ENCODE measurements at regions not wholly inside any gene's neighbourhood (a gene's known extent, or its start where the extent isn't known, plus 50 kb on each side); places are given as distances from the start of the nearest gene placed in this dataset.

DNA sequence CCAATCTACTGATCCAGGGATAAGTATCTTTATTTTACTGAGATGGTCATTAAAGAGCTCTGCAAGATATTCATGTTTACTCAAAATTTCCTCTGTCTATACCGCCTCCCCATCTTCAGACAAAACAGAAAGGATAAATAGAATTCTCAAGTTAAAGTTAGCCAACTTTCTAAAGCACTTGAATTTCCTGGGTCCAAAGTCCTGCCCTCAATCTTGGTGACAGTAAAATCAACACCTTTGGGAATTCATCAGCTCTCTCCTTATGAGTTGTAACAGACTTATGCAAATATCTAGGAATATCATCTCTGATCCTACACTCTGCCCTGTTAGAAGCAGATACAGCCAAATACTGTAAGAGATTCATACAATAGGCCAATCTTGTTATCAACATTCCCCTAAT, 122.5 kb upstream of the HAAO start:
- TF ChIP-seq, protein P1, sequence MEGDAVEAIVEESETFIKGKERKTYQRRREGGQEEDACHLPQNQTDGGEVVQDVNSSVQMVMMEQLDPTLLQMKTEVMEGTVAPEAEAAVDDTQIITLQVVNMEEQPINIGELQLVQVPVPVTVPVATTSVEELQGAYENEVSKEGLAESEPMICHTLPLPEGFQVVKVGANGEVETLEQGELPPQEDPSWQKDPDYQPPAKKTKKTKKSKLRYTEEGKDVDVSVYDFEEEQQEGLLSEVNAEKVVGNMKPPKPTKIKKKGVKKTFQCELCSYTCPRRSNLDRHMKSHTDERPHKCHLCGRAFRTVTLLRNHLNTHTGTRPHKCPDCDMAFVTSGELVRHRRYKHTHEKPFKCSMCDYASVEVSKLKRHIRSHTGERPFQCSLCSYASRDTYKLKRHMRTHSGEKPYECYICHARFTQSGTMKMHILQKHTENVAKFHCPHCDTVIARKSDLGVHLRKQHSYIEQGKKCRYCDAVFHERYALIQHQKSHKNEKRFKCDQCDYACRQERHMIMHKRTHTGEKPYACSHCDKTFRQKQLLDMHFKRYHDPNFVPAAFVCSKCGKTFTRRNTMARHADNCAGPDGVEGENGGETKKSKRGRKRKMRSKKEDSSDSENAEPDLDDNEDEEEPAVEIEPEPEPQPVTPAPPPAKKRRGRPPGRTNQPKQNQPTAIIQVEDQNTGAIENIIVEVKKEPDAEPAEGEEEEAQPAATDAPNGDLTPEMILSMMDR (IDR thresholded peaks at IDR 0.05; ENCODE audit: borderline replicate concordance, insufficient read depth, low read depth, low read length): no peak
- H3K4me3 ChIP-seq (ENCODE audit: low read depth, low read length): no peak overlapping the region

DNA sequence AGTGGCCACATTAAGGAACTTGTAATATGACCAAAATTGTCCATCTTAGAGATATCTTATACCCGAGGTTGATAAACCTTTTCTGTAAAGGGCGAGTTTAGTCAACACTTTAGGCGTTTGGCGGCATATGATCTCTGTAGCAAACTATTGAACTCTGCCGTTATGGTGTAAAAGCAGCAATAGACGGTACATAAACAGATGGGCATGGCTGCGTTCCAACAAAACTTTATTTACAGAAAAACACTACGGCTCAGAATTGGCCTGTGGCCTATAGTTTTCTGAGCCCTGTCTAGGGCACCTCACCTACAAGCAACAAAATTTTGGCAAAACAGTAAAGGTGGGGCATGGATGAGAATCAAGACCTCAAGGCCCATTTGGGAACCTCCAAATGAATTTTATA, 121.9 kb upstream of the HAAO start:
- H3K4me3 ChIP-seq (ENCODE audit: low read depth, low read length): no peak overlapping the region
- TF ChIP-seq, protein P1 (IDR thresholded peaks at IDR 0.05; ENCODE audit: borderline replicate concordance, insufficient read depth, low read depth, low read length): no peak

DNA sequence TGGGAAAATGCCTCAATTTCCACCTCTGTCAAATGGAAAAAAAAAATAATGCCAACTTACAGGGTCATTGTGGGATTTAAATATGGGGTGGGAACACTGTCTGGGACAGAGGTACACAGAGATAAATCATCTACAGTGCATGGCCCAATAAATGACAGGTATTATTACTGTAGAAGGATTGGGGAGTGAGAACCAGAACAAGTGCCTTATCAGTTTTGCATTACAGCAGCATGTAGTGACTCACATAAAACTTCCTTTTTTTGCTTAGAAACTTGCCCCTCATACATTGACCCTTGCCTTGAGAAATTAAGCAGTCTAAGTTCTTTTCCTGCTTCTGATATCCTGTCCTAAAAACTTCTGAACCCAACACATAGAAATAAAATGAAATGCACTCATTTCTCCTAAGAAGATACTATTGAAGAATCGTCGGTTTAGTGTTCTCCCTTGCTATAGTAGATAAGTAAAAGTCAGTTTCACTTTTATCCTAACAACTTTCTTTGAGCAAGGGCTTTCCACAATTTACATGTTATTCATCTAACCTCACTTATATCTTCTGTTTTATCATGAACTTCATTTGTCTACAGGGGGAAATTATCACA, 121.0 kb upstream of the HAAO start:
- H3K4me3 ChIP-seq (ENCODE audit: low read depth, low read length): no peak overlapping the region
- TF ChIP-seq, protein P1 (IDR thresholded peaks at IDR 0.05; ENCODE audit: borderline replicate concordance, insufficient read depth, low read depth, low read length): no peak

DNA sequence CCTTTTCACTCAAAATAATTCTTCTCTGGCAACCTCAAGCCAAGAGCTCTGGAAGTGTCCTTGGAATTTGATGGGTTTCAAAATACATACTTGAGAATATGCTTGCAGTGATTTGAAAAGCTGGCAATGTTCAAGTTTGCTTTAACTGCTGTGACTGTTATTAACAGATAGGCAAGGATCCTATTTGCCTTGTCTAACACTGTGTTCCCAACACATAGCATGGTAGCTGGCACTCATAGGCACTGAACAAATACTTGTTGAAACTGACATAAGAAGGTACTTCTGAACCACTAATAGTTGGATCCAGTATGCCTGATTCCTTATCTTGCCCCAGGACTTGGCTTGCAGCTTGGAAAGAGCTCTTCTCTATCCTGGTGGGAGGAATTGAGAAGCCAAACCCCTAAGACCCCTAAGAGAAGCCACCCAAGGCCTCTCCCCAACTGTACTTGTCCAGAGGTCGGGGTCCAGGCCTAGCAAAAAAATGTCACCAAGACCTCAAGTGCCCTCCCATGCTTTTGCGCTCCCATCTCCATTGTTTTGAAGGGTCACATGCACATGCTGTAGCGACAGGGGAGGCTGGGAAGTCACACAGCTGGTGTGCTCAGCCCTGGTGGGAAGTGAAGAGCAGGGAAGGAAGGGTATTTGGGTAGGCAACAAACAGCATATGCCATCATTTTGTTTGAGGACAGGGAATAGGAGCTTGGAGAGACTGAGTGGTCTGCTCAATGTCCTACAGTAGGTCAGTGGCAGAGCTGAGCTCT, 118.4 kb upstream of the HAAO start:
- TF ChIP-seq, protein P1 (IDR thresholded peaks at IDR 0.05; ENCODE audit: borderline replicate concordance, insufficient read depth, low read depth, low read length): no peak
- no peak overlapping the region for H3K4me3 ChIP-seq (ENCODE audit: low read depth, low read length)

DNA sequence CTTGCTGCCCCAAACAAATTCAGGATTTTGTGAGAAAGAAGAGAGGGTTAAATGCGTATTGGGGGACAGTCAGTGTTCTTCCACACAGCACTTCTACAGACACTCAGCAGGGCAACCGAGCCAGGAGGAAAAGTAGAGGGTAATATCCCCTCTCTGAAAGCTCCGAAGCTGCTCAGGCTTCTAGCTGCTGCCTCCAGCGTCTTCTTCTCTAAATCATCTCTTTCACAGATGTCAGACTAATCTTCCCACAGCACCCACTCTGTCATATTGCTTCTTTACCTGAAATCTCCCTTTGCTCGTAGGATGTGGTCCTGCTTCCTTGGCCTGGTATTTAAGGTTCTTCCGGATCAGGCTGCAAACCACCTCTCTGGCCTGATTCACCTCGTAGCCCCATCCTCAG, 117.6 kb upstream of the HAAO start:
- TF ChIP-seq, protein P1 (IDR thresholded peaks at IDR 0.05; ENCODE audit: borderline replicate concordance, insufficient read depth, low read depth, low read length): no peak
- H3K4me3 ChIP-seq (ENCODE audit: low read depth, low read length): no peak overlapping the region

DNA sequence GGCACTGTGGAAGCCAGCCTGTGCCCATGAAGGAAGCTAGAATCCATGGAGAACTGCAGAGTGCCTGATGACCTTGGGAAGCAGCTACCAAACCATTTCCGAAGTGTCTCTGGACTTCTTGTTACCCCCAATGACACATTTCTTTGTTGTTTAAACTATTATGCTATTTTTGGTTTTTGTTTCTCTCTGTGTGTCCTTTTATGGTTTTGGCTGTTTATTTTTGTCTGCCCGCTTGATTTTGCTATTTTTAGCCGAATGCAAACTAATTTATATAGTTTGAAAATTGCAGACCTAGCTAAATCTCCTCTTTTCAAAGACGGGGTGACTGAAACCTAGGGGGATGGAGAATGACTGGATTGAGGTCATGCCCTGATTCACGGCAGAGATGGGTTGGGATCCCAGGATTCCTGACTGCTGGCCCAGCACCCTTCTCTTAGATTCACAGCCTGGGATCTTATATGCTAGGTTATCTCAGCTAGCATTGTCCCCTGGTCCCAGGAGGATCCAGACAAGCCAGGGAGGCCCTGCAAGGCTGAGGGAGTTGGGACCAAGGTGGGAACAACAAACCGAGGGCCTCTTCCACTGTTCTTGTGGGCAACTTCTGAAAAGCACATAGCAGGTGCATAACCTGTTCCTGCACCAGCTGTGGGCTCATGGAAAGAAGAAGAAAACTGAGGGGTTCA, 116.3 kb upstream of the HAAO start:
- TF ChIP-seq, protein P1 (IDR thresholded peaks at IDR 0.05; ENCODE audit: borderline replicate concordance, insufficient read depth, low read depth, low read length): no peak
- H3K4me3 ChIP-seq (ENCODE audit: low read depth, low read length): no peak overlapping the region

Measured in GM12875 (cell line).